ENCODE measurements at regions not wholly inside any gene's neighbourhood (a gene's known extent, or its start where the extent isn't known, plus 50 kb on each side); places are given as distances from the start of the nearest gene placed in this dataset.
A peak's percentile ranks its signal among the peaks of the same experiment; 100 is the strongest.

- DNase-seq (ENCODE audit: low read depth) = peak; percentile 53
Observed at GRCh38 chr9:119005162-119005561, 364.1 kb downstream of the BRINP1 start.

DNA sequence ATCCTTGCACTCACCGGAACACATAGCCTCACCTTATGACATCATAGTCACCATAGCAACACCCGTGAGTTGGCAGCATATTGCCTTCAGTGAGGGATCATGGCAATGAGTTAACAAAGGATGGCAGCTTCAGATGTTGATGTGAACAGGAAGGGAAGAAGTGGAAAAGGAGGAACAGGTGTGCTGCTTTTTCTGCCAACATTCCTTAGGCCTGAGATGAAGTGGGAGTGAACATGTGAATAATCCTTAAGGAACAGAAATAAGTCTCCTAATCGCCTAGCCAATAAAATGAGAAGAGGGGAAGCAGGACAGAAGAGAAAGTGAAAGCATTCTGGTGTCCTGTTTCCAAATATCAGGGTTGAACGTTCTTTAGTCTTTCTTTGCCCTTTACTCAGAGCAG is 360.0 kb downstream of the BRINP1 start:
- DNase-seq (ENCODE audit: low read depth) = peak; percentile 80

GRCh38 chr9:119020284-119020683 is 349.0 kb downstream of the BRINP1 start:
- no peak for DNase-seq (ENCODE audit: low read depth)

- DNase-seq (ENCODE audit: low read depth) = no peak
Observed at GRCh38 chr9:119020730-119021333, 348.4 kb downstream of the BRINP1 start.

DNA sequence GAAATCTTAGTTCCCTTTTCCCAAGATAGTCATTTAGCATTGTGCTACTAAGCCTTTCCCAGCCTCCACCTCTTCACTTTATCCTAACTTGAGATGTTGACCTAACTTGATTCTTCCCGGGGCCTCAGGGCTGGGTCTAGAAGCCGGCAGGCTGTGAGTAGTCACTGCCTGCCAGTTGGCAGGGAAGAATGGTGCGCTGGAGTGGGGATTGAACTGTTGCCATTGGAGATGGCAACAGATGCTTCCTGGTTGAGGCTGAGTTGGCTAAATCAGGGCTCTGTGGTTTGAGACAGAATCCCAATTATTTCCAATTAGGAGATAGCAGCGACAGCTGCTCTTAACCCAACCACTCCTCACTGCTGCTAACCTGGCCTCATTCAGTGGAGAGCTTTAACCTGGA is 343.1 kb downstream of the BRINP1 start:
- peak; percentile 71 for DNase-seq (ENCODE audit: low read depth)

- no peak for DNase-seq (ENCODE audit: low read depth)
Observed at GRCh38 chr9:119027901-119028699, 341.1 kb downstream of the BRINP1 start.

- no peak for DNase-seq (ENCODE audit: low read depth)
Observed at GRCh38 chr9:119029886-119030285, 339.3 kb downstream of the BRINP1 start.

DNA sequence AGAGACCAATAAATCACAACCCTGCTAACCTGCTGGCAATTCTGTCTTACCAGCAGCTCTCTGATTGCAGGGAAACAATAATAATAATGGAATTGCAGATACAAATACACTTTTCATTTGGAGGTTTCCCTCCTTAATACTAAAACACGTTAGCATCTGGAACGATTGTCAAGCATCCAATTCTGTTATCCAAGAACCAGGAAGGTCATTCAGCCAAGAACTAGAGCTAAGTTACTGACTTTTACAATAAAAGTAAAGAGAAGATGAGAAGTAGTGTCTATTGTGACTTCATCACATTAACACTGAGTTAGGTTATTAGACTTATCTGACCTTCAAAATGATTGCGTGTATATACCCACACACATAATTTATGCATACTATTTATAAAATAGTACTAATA is 335.6 kb downstream of the BRINP1 start:
- DNase-seq (ENCODE audit: low read depth) = no peak

GRCh38 chr9:119036969-119037368 is 332.3 kb downstream of the BRINP1 start:
- DNase-seq (ENCODE audit: low read depth) = no peak

- no peak for DNase-seq (ENCODE audit: low read depth)
Observed at GRCh38 chr9:119043996-119044395, 325.2 kb downstream of the BRINP1 start.

DNA sequence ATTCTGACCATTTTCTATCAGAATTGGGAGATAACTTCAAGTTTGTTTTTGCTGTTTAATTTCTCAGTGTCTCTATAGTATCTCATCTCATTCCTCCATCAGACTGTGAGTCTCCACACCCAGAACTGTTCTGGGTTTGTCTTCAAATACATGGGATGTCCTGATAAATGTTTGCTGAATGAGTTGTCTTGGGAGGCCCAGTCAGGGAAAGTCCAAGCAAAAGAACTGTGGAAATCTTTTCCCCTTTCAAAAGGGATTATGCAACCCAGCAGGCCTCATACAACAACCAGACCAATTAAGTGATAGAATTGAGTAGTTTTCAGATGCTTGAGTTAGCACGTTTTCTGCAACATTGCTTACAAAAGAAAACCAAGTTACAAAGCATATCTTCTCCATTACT is 324.4 kb downstream of the BRINP1 start:
- DNase-seq (ENCODE audit: low read depth) = no peak

DNA sequence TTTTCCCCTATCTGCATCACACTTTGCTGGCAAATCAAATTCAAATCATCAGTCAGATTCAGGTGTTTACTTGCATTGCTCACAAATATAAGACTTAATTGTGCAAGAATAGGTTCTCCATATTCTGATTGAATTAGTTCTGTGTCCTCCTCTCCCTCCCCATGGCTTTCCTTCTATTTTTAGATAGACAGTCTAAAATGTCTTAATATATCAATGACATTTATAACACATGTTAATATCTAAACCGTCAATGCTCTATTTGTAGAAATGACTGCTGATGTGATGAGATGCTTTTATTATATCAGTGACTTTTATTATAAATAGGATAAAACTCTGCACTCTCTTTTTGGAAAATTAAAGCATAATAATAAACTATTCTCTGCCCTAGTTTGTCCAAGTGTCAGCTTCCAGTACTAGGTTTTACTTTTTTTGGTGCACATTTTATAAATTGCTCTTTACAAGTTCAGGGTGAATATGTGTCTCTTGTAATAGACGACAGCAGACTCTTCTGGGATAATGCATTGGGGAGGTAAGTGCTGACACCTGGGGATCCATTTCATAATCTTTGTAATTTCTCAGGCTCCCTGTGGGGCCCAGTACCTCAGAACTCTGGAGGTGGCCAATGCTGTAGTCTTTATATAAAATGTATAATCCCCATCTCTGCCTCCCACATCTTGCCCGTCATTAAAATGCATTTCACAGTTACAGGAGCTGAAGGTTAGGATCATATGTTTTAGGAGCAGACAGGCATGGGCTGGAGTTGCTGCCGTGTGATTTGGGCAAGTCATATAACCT is 321.5 kb downstream of the BRINP1 start:
- no peak for DNase-seq (ENCODE audit: low read depth)

GRCh38 chr9:119050281-119050680 is 319.0 kb downstream of the BRINP1 start:
- DNase-seq (ENCODE audit: low read depth) = peak; percentile 13

GRCh38 chr9:119052339-119053030 is 316.8 kb downstream of the BRINP1 start:
- peak; percentile 71 for DNase-seq (ENCODE audit: low read depth)

DNA sequence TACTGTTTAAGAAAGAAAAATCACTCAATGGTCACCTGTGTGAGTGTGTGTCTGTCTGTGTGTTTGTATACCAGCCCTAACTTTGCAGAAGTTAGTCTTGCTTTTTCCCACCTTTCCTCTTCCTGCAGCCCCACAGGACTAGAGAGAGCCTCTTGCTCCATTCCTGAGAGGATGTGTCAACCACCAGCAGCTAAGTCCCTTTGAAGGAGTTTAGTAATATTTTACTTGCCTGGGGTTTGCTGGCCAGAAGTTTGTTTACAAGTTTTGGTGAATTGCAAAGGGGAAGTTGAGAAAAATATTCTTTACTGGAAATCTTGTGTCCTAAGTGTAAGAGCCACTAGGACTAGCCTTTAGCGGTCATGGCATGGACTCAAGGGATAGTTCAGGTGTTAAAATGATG is 316.2 kb downstream of the BRINP1 start:
- peak; percentile 58 for DNase-seq (ENCODE audit: low read depth)

DNA sequence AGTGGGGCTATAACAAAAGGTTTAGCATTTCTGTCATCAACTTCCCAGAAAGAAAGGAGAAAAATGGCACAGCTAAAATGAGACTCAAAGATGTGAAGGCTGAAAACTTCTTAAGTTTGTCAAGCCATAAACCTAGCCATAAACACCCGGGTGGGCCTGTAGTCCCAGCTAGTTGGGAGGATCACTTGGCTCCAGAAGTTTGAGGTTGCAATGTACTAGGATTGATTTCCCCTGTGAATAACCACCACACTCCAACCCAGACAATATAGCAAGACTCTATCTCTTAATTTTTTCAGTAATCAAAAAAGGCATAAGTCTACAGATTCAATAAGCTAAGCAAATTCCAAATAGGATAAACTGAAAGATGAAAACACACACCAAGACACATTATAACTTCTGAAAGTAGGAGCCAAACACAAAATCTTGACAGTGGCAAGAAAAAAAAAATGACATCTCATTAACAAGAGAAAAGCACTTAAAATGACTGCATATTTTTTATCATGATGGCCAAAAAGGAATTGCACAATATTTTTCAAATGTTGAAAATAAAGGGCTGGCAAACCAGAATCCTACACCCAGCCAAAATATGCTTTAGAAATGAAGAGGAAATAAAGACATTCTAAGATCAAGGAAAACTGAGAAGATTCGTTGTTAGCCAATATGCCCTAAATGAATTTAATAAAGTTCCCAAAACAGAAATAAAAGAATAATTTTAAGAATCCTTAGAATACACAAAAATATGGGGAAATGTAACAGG is 308.4 kb downstream of the BRINP1 start:
- DNase-seq (ENCODE audit: low read depth) = no peak

DNA sequence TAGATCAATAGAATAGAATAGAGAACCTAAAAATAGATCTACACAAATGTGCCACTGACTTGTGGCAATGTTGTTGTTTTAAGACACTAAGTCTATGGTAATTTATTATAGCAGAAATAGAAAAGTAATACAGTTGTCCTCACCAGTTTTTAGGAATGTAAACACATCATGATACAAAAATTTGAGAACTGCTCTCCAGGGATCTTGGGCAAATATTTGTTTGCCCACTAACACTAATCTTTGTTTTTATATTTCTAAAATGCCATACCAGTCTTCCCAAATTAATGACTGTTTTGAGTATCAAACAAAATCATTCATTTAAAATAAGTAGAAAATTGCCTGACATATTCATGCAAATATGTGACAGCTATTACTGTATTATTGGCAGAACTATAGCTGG is 297.6 kb downstream of the BRINP1 start:
- no peak for DNase-seq (ENCODE audit: low read depth)

GRCh38 chr9:119074017-119074416 is 295.2 kb downstream of the BRINP1 start:
- DNase-seq (ENCODE audit: low read depth) = no peak

- DNase-seq (ENCODE audit: low read depth) = no peak
Observed at GRCh38 chr9:119078015-119078414, 291.2 kb downstream of the BRINP1 start.

DNA sequence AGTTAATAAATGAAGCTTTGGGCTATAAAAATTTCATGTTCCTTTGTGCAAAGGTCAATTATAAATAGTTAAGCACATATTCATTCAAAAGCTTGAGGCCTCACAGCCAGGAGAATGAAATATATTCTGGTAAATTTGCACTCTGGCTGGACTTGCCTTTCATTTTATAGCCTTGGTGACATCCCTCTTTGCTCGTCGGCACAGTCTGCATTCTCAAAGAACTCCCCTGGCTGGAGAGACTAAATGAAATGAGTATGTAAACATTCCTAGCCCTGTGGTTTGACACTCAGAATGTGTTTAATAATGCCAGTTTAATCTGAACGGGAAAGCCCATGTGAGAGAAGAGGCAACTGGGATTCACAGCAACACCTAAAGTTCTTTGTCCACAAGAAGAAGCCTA is 285.6 kb downstream of the BRINP1 start:
- no peak for DNase-seq (ENCODE audit: low read depth)

GRCh38 chr9:119086590-119086989 is 282.6 kb downstream of the BRINP1 start:
- no peak for DNase-seq (ENCODE audit: low read depth)

Measured in M059J (cell line).